Peyer's patch (tissue), 4 donors: ENCODE measurements at regions not wholly inside any gene's neighbourhood (a gene's known extent, or its start where the extent isn't known, plus 50 kb on each side); places are given as distances from the start of the nearest gene placed in this dataset.

Experiments used
- CTCF ChIP-seq, 6 experiments: fragments of 450-650 bp in 4 of 6; fragments of 200-600 bp in 2 of 6; sonication (generic) in 1 of 6; IDR thresholded peaks; one replicate each; pipeline ENCODE4 v1.5.1; 2017 to 2019; ENCODE audit warnings: antibody characterized with exemption in 6 of 6, mild to moderate bottlenecking in 3 of 6, moderate library complexity in 1 of 6
- POLR2A ChIP-seq, 2 donors: fragments of 450-650 bp; IDR thresholded peaks; one replicate each; pipeline ENCODE4 v1.5.1; 2017; ENCODE audit warnings: antibody characterized with exemption in 2 of 2, mild to moderate bottlenecking in 2 of 2, moderate library complexity in 2 of 2

GRCh38 chr17:59512844-59513385 is 52.5 kb upstream of the DHX40 start:
- TF ChIP-seq CTCF (IDR thresholded peaks at IDR 0.05), result no peak
- TF ChIP-seq POLR2A (IDR thresholded peaks at IDR 0.05), result no peak
